ENCODE measurements at regions not wholly inside any gene's neighbourhood (a gene's known extent, or its start where the extent isn't known, plus 50 kb on each side); places are given as distances from the start of the nearest gene placed in this dataset.
A peak's percentile ranks its signal among the peaks of the same experiment; 100 is the strongest.

DNA sequence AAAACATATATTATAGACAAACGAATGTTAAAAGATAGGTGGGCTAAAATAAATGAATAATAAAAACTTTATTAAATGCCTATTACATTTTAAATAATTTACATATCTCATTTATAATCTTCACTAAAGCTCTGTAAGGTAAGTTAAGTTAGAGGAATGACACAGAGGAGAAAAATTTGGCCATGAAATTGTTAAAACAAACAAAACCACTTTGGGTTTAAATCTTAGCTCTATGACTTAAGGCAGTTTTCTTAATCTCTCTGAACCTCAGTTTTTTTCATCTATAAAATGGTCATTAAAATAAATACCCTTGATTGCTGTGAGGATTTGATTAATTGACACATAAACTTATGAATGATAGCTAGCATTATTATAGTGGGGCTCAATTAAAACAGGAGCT, 404.8 kb upstream of the ATP11B start:
- Histone ChIP-seq H3K36me3 (ENCODE audit: control insufficient read depth, insufficient read depth, low read length) (no peaks in the 10 kb centered on the region), H3K4me1 (peaks cover 16% of the 10 kb centered on the region), H3K27me3 (replicated peaks; ENCODE audit: control insufficient read depth, insufficient read depth, low read length) (no peaks in the 10 kb centered on the region), H3K4me3 (ENCODE audit: low read depth, low read length) (no peak overlapping the region), H3K9me3 (no peaks in the 10 kb centered on the region)
- BruUV-seq (replicated peaks): no TSS peak
- no peak for TF ChIP-seq CTCF (IDR thresholded peaks at IDR 0.05; ENCODE audit: insufficient read depth in 1 of 2, low read depth in 1 of 2, low read length in 1 of 2, severe bottlenecking in 1 of 2, unreplicated experiment in 1 of 2)
- Mint-ChIP-seq H3K4me3 (ENCODE audit: unreplicated experiment) (no peak overlapping the region), H3K9me3 (ENCODE audit: unreplicated experiment) (no peaks in the 10 kb centered on the region), H3K36me3 (ENCODE audit: insufficient read depth, unreplicated experiment) (no peaks in the 10 kb centered on the region), H3K4me1 (ENCODE audit: low read depth, unreplicated experiment) (peaks cover 21% of the 10 kb centered on the region), H3K27ac (ENCODE audit: unreplicated experiment) (no peak overlapping the region), H3K27me3 (ENCODE audit: insufficient read depth, unreplicated experiment) (peaks cover 3% of the 10 kb centered on the region)
- ChIA-PET POLR2A (no interaction called here), CTCF (interaction anchor here (1.1 kb wide), 1 partner anchor 24 kb away, joined by 3 read pairs; no protein-coding TSS in a partner anchor)
- no peak for DNase-seq
- intact Hi-C loops (cut with micrococcal nuclease; ENCODE audit: unreplicated experiment): no loop called here

DNA sequence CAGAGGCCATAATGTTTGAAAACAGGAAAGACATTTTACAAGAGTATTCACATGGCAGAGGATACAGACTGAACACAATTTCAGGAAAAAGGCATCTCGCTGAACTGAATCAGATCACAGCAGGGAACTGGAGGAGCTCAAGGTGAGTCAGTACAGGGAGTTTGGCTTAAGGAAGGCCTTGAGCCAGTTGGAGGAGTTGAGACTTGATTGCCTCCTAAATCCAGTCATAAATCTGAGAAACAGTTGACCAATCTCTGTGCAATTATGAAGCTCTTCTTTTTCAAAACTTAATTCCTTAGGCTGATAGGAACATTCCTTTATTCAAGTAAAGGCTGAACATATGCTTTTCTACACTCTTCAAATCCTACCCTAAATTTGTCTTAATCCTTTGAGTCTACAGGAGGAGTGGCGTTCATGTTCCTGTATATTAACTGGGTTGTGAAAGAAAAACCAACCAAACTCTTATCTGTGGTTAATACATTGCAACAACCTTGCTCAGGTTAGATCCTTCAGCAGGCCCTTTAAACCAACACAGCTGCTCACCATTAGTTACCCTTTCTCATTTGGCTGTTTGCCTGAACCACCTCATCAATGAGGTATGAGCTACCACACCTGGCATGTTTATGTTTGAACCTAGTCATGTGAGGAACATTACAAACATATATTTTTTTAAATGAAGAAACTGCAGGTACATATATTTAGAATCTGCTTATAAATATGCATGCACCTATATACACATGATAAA, 404.1 kb upstream of the ATP11B start:
- Mint-ChIP-seq H3K36me3 (ENCODE audit: insufficient read depth, unreplicated experiment) (no peaks in the 10 kb centered on the region), H3K4me3 (ENCODE audit: unreplicated experiment) (no peak overlapping the region), H3K4me1 (ENCODE audit: low read depth, unreplicated experiment) (peaks cover 24% of the 10 kb centered on the region), H3K27ac (ENCODE audit: unreplicated experiment) (no peak overlapping the region), H3K27me3 (ENCODE audit: insufficient read depth, unreplicated experiment) (peaks cover 3% of the 10 kb centered on the region), H3K9me3 (ENCODE audit: unreplicated experiment) (no peaks in the 10 kb centered on the region)
- TF ChIP-seq CTCF (IDR thresholded peaks at IDR 0.05; ENCODE audit: insufficient read depth in 1 of 2, low read depth in 1 of 2, low read length in 1 of 2, severe bottlenecking in 1 of 2, unreplicated experiment in 1 of 2): no peak
- Histone ChIP-seq H3K27me3 (replicated peaks; ENCODE audit: control insufficient read depth, insufficient read depth, low read length) (no peaks in the 10 kb centered on the region), H3K9me3 (no peaks in the 10 kb centered on the region), H3K36me3 (ENCODE audit: control insufficient read depth, insufficient read depth, low read length) (no peaks in the 10 kb centered on the region), H3K4me3 (ENCODE audit: low read depth, low read length) (no peak overlapping the region), H3K4me1 (peaks cover 16% of the 10 kb centered on the region)
- peak; percentile 36 to 48 for DNase-seq
- BruUV-seq (replicated peaks): no TSS peak
- POLR2A ChIA-PET: no interaction called here
- CTCF ChIA-PET: interaction anchor here (1.1 kb wide), 1 partner anchor 25 kb away, joined by 3 read pairs; no protein-coding TSS in a partner anchor
- intact Hi-C loops (cut with micrococcal nuclease; ENCODE audit: unreplicated experiment): no loop called here

DNA sequence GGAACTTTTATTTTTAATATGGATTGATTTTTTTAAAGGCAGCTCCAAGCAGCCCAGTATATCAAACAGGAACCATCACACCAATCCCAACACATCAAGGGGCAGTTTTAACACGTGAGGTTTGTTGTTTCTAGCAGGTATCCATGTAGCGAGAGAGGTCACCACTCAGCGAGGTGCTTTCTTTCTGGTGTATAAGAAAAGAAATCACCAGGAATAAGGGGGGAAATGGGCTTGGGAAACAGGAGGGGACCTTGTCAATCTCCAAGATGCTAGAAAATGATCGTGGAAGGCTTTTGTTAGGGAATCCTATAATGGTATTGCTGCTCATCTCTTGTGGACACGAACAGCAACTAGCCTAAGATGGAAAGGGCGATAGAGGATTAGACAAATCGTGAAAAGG, 402.9 kb upstream of the ATP11B start:
- Mint-ChIP-seq H3K27me3 (ENCODE audit: insufficient read depth, unreplicated experiment) (peaks cover 3% of the 10 kb centered on the region), H3K9me3 (ENCODE audit: unreplicated experiment) (no peaks in the 10 kb centered on the region), H3K36me3 (ENCODE audit: insufficient read depth, unreplicated experiment) (no peaks in the 10 kb centered on the region), H3K27ac (ENCODE audit: unreplicated experiment) (no peak overlapping the region), H3K4me3 (ENCODE audit: unreplicated experiment) (no peak overlapping the region), H3K4me1 (ENCODE audit: low read depth, unreplicated experiment) (peaks cover 24% of the 10 kb centered on the region)
- H3K4me3 ChIP-seq (ENCODE audit: low read depth, low read length): no peak overlapping the region
- TF ChIP-seq CTCF (IDR thresholded peaks at IDR 0.05; ENCODE audit: insufficient read depth in 1 of 2, low read depth in 1 of 2, low read length in 1 of 2, severe bottlenecking in 1 of 2, unreplicated experiment in 1 of 2): no peak
- H3K27me3 ChIP-seq (replicated peaks; ENCODE audit: control insufficient read depth, insufficient read depth, low read length): no peaks in the 10 kb centered on the region
- intact Hi-C loops (cut with micrococcal nuclease; ENCODE audit: unreplicated experiment): loop anchor here (1.0 to 5.0 kb wide), 2 partner anchors 97 to 178 kb away; no protein-coding TSS in a partner anchor
- BruUV-seq (replicated peaks): no TSS peak
- no peaks in the 10 kb centered on the region for H3K36me3 ChIP-seq (ENCODE audit: control insufficient read depth, insufficient read depth, low read length)
- ChIA-PET CTCF (no interaction called here), POLR2A (no interaction called here)
- H3K4me1 ChIP-seq: peaks cover 16% of the 10 kb centered on the region
- DNase-seq: no peak
- H3K9me3 ChIP-seq: no peaks in the 10 kb centered on the region
